Tibial nerve (tissue), 4 donors: ENCODE measurements at regions not wholly inside any gene's neighbourhood (a gene's known extent, or its start where the extent isn't known, plus 50 kb on each side); places are given as distances from the start of the nearest gene placed in this dataset.

Source experiments
- EP300 ChIP-seq, 2 donors: sonication (generic); formaldehyde crosslinking; IDR thresholded peaks; one replicate each; pipeline ENCODE4 v1.6.1; 2017; ENCODE audit warnings: antibody characterized with exemption in 2 of 2, mild to moderate bottlenecking in 1 of 2
- POLR2A ChIP-seq, 2 donors: fragments of 450-650 bp; IDR thresholded peaks; one replicate each; pipeline ENCODE4 v1.6.1; 2017; ENCODE audit warnings: antibody characterized with exemption in 2 of 2, mild to moderate bottlenecking in 2 of 2, moderate library complexity in 2 of 2
- TF ChIP-seq, protein P1 (sequence below), 5 experiments: fragments of 200-600 bp in 3 of 5; fragments of 450-650 bp in 2 of 5; sonication (generic) in 3 of 5; IDR thresholded peaks; one replicate each; pipeline ENCODE4 v1.5.1; 2016 to 2019; ENCODE audit warnings: antibody characterized with exemption in 5 of 5, mild to moderate bottlenecking in 3 of 5, moderate library complexity in 2 of 5

DNA sequence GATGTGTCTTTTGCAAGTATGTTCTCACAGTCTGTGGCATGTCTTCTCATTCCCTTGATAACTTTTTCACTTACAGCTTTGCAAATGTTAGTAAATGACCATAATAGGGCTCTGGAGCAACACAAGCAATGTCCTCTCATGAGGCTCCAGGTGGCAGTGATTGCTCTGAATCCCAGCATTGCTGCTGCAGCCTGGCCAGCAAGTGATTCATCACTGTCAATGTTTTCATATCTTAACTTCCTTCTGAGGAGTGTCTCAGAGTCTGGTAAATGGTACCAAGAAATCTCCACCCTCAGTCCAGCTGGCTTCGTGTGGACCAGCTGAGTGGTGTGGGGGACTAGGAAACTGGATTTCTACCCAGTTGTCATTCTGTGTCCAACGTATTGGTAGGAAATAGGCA, 139.6 kb downstream of the MYLK4 start:
- TF ChIP-seq, protein P1, sequence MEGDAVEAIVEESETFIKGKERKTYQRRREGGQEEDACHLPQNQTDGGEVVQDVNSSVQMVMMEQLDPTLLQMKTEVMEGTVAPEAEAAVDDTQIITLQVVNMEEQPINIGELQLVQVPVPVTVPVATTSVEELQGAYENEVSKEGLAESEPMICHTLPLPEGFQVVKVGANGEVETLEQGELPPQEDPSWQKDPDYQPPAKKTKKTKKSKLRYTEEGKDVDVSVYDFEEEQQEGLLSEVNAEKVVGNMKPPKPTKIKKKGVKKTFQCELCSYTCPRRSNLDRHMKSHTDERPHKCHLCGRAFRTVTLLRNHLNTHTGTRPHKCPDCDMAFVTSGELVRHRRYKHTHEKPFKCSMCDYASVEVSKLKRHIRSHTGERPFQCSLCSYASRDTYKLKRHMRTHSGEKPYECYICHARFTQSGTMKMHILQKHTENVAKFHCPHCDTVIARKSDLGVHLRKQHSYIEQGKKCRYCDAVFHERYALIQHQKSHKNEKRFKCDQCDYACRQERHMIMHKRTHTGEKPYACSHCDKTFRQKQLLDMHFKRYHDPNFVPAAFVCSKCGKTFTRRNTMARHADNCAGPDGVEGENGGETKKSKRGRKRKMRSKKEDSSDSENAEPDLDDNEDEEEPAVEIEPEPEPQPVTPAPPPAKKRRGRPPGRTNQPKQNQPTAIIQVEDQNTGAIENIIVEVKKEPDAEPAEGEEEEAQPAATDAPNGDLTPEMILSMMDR (IDR thresholded peaks at IDR 0.05): no peak
- TF ChIP-seq EP300 (IDR thresholded peaks at IDR 0.05): no peak
- no peak for TF ChIP-seq POLR2A (IDR thresholded peaks at IDR 0.05)
